ENCODE measurements at regions not wholly inside any gene's neighbourhood (a gene's known extent, or its start where the extent isn't known, plus 50 kb on each side); places are given as distances from the start of the nearest gene placed in this dataset.

DNA sequence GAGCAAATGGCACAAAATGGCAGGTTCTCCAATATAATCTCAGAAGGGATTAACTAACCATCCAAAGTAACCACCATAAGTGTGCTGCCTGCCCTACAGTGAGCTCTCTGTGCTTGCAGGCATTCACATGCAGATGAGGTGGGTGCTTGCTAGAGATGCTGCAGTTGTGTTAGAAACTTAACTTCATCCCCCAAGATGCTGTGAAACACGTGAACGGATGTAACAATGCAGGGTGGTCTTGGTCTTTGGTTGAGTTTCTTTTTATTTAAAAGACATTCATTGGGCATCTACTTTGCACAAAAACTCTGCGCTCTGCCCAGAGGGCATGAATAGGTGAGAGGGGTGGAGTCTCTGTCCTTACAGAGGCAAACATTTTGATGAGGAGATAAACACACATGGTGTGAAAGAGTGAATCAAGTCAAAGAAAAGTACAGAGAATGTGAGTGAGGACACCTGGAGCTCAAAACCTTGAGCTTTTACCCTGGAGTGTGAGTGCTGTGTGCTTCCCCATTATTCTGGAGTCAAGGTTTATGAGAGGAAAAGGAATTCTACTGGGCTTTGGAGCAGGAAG, 143.9 kb upstream of the DAP start:
- TF ChIP-seq, protein P1, sequence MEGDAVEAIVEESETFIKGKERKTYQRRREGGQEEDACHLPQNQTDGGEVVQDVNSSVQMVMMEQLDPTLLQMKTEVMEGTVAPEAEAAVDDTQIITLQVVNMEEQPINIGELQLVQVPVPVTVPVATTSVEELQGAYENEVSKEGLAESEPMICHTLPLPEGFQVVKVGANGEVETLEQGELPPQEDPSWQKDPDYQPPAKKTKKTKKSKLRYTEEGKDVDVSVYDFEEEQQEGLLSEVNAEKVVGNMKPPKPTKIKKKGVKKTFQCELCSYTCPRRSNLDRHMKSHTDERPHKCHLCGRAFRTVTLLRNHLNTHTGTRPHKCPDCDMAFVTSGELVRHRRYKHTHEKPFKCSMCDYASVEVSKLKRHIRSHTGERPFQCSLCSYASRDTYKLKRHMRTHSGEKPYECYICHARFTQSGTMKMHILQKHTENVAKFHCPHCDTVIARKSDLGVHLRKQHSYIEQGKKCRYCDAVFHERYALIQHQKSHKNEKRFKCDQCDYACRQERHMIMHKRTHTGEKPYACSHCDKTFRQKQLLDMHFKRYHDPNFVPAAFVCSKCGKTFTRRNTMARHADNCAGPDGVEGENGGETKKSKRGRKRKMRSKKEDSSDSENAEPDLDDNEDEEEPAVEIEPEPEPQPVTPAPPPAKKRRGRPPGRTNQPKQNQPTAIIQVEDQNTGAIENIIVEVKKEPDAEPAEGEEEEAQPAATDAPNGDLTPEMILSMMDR (IDR thresholded peaks at IDR 0.05) = no peak
- TF ChIP-seq POLR2A (IDR thresholded peaks at IDR 0.05) = no peak

Measured in thyroid gland (tissue), 4 donors.